Nephron progenitor cell (in vitro differentiated cells): ENCODE measurements at regions not wholly inside any gene's neighbourhood (a gene's known extent, or its start where the extent isn't known, plus 50 kb on each side); places are given as distances from the start of the nearest gene placed in this dataset.

ENCODE experiments used
- DNase-seq: peaks from one replicate; pipeline ENCODE4 v3.0.0; 2021
- H3K27ac Mint-ChIP-seq: 2 replicates; pipeline ENCODE4 v1.8.0; 2021; ENCODE audit warnings: mild to moderate bottlenecking, moderate library complexity, mixed read lengths
- H3K27me3 Mint-ChIP-seq: 2 replicates; pipeline ENCODE4 v1.8.0; 2021; ENCODE audit warnings: mild to moderate bottlenecking, low read depth, mixed read lengths; ENCODE audit not compliant: poor library complexity
- H3K36me3 Mint-ChIP-seq: 2 replicates; pipeline ENCODE4 v1.8.0; 2021; ENCODE audit warnings: low read depth, mixed read lengths
- H3K4me1 Mint-ChIP-seq: 2 replicates; pipeline ENCODE4 v1.8.0; 2021; ENCODE audit warnings: mixed read lengths
- H3K4me3 Mint-ChIP-seq: 2 replicates; pipeline ENCODE4 v1.8.0; 2021; ENCODE audit warnings: mild to moderate bottlenecking, moderate library complexity, mixed read lengths
- H3K9me3 Mint-ChIP-seq: 2 replicates; pipeline ENCODE4 v1.8.0; 2021; ENCODE audit warnings: mild to moderate bottlenecking, moderate library complexity, mixed read lengths
- TF ChIP-seq, protein P1 (sequence below): fragments of 200-600 bp; sonication (generic); IDR thresholded peaks from 2 replicates; pipeline ENCODE4 v1.5.0; 2021; ENCODE audit warnings: antibody characterized with exemption

DNA sequence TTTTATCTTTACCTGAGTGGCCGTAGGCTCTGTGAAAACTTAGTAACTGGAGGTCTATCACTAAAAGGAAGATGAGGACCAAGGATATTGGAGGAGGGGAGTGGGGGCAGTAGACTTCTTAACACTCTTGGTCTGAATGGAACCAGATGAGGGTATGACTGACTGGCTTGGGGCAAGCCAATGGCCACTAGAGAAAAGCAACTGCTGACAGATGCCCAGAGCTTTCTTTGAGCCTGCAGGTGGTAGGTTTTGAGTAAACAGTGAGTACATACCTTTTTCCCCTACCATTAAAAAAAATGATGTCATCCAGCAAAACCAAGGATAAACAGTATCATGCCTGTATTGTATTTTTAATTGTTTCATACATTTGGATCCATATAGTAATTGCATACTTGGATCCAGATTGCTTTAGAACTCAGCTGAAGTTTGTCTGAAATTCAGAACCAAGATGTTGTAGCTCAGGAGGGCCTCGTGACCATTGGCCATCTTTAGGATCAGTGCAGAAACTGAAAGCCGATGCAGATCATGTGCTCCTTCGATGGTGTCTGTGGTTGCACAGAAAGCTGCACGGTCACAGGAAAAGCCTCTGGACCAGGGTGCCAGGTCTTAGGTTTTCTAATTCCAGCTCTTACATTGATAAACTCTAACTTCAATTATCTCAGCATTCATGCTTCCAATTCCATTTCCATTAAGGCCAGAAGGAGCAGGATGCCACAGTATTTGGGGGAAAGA lies 131.0 kb downstream of the PDGFRA start:
- H3K36me3 Mint-ChIP-seq = no peaks in the 10 kb centered on the region
- no peak overlapping the region for H3K27ac Mint-ChIP-seq
- H3K4me3 Mint-ChIP-seq = no peak overlapping the region
- H3K4me1 Mint-ChIP-seq = no peaks in the 10 kb centered on the region
- TF ChIP-seq, protein P1, sequence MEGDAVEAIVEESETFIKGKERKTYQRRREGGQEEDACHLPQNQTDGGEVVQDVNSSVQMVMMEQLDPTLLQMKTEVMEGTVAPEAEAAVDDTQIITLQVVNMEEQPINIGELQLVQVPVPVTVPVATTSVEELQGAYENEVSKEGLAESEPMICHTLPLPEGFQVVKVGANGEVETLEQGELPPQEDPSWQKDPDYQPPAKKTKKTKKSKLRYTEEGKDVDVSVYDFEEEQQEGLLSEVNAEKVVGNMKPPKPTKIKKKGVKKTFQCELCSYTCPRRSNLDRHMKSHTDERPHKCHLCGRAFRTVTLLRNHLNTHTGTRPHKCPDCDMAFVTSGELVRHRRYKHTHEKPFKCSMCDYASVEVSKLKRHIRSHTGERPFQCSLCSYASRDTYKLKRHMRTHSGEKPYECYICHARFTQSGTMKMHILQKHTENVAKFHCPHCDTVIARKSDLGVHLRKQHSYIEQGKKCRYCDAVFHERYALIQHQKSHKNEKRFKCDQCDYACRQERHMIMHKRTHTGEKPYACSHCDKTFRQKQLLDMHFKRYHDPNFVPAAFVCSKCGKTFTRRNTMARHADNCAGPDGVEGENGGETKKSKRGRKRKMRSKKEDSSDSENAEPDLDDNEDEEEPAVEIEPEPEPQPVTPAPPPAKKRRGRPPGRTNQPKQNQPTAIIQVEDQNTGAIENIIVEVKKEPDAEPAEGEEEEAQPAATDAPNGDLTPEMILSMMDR = no peak
- peaks cover 3% of the 10 kb centered on the region for H3K27me3 Mint-ChIP-seq
- H3K9me3 Mint-ChIP-seq = no peaks in the 10 kb centered on the region
- DNase-seq = no peak

DNA sequence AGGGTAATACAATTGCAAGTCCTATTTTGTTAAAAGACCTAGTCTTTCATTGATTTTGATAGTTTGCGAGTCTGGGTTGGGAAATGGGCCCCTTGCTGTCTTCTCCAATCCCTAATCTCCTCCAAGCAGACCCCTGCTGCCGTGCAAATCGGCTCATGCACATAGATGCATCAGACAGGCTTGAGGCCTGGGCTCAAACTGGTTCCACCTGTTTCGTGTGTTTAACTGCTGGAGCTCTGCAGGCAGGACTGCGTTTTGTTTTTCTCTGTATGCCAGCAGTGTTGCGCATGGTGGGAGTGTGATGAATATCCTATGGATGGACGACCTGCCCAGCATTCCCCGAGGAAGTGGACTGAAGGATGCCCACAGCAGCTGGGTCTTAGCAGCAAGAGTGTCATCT lies 133.9 kb downstream of the PDGFRA start:
- H3K4me1 Mint-ChIP-seq = no peaks in the 10 kb centered on the region
- TF ChIP-seq, protein P1 = no peak
- no peaks in the 10 kb centered on the region for H3K36me3 Mint-ChIP-seq
- H3K4me3 Mint-ChIP-seq = no peak overlapping the region
- H3K27me3 Mint-ChIP-seq = peaks cover 7% of the 10 kb centered on the region
- H3K27ac Mint-ChIP-seq = no peak overlapping the region
- no peaks in the 10 kb centered on the region for H3K9me3 Mint-ChIP-seq
- DNase-seq = no peak

DNA sequence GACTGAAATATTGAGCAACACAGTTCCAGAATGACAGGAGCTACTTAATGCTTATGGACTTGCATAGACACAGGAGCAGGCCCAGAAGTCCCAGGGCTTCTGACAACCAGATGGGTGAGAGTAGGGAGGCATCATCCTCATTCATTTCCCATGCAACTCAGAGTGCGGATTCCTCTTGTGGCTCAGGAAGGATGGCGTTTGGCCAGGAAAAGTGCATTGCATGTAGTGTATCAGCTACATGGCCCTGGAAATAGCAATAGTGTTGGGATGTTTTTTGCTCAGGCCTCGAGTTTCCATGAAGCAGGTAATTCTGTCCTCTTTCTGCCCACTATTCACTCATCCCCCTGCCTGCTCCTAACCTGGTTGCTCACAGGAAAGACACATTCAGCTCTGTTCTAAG lies 136.6 kb downstream of the PDGFRA start:
- no peak overlapping the region for H3K27ac Mint-ChIP-seq
- H3K9me3 Mint-ChIP-seq = no peaks in the 10 kb centered on the region
- no peak overlapping the region for H3K4me3 Mint-ChIP-seq
- H3K4me1 Mint-ChIP-seq = no peaks in the 10 kb centered on the region
- TF ChIP-seq, protein P1 = no peak
- H3K36me3 Mint-ChIP-seq = no peaks in the 10 kb centered on the region
- peaks cover 7% of the 10 kb centered on the region for H3K27me3 Mint-ChIP-seq
- DNase-seq = no peak

- TF ChIP-seq, protein P1 = no peak
- Mint-ChIP-seq H3K27me3 (peaks cover 7% of the 10 kb centered on the region), H3K36me3 (no peaks in the 10 kb centered on the region), H3K4me3 (no peak overlapping the region), H3K27ac (no peak overlapping the region), H3K9me3 (no peaks in the 10 kb centered on the region), H3K4me1 (no peaks in the 10 kb centered on the region)
- DNase-seq = no peak
Observed at GRCh38 chr4:54367059-54367458, 138.0 kb downstream of the PDGFRA start.

- TF ChIP-seq, protein P1 = no peak
- H3K4me3 Mint-ChIP-seq = no peak overlapping the region
- DNase-seq = no peak
- H3K27me3 Mint-ChIP-seq = peaks cover 7% of the 10 kb centered on the region
- no peak overlapping the region for H3K27ac Mint-ChIP-seq
- H3K4me1 Mint-ChIP-seq = no peaks in the 10 kb centered on the region
- H3K9me3 Mint-ChIP-seq = no peaks in the 10 kb centered on the region
- no peaks in the 10 kb centered on the region for H3K36me3 Mint-ChIP-seq
Observed at GRCh38 chr4:54368281-54369265, 139.5 kb downstream of the PDGFRA start.
